ENCODE measurements at regions not wholly inside any gene's neighbourhood (a gene's known extent, or its start where the extent isn't known, plus 50 kb on each side); places are given as distances from the start of the nearest gene placed in this dataset.
"Not testable (repeated sequence)": the region's sequence is repeated elsewhere in the genome, so short reads cannot be mapped to it uniquely, and the experiment has no call there.

GRCh38 chr5:37926732-37927131 is 86.9 kb upstream of the GDNF start:
- Histone ChIP-seq H3K4me2 (ENCODE audit: low read length) (no peak overlapping the region), H3K79me2 (no peaks in the 10 kb centered on the region), H3K27ac (no peak overlapping the region), H3K4me3 (ENCODE audit: low read depth, low read length) (no peak overlapping the region), H3K9me3 (ENCODE audit: control insufficient read depth, low read length) (no peaks in the 10 kb centered on the region), H3K4me1 (no peaks in the 10 kb centered on the region), H3K36me3 (ENCODE audit: control insufficient read depth, insufficient read depth, low read length) (no peaks in the 10 kb centered on the region), H2AFZ (no peak overlapping the region), H3K9ac (no peak overlapping the region), H3K27me3 (ENCODE audit: control insufficient read depth, insufficient read depth, low read length) (no peaks in the 10 kb centered on the region)
- no peak for TF ChIP-seq CTCF (IDR thresholded peaks at IDR 0.05)

GRCh38 chr5:37921452-37921851 is 81.6 kb upstream of the GDNF start:
- no peak overlapping the region for H2AFZ ChIP-seq
- TF ChIP-seq CTCF (IDR thresholded peaks at IDR 0.05), result no peak

GRCh38 chr5:37918424-37918823 is 78.6 kb upstream of the GDNF start:
- Histone ChIP-seq H3K27ac (no peak overlapping the region), H3K4me1 (no peaks in the 10 kb centered on the region), H3K4me3 (ENCODE audit: low read depth, low read length) (no peak overlapping the region), H2AFZ (no peak overlapping the region), H3K79me2 (no peaks in the 10 kb centered on the region), H3K27me3 (ENCODE audit: control insufficient read depth, insufficient read depth, low read length) (no peaks in the 10 kb centered on the region), H3K9me3 (ENCODE audit: control insufficient read depth, low read length) (no peaks in the 10 kb centered on the region), H3K4me2 (ENCODE audit: low read length) (no peak overlapping the region), H3K36me3 (ENCODE audit: control insufficient read depth, insufficient read depth, low read length) (no peaks in the 10 kb centered on the region), H3K9ac (no peak overlapping the region)
- TF ChIP-seq CTCF (IDR thresholded peaks at IDR 0.05), result no peak

More at GRCh38 chr5:37921452-37921851, 81.6 kb upstream of the GDNF start:
- Histone ChIP-seq H3K27me3 (ENCODE audit: control insufficient read depth, insufficient read depth, low read length) (no peaks in the 10 kb centered on the region), H3K9ac (no peak overlapping the region), H3K4me2 (ENCODE audit: low read length) (no peak overlapping the region), H3K79me2 (no peaks in the 10 kb centered on the region), H3K36me3 (ENCODE audit: control insufficient read depth, insufficient read depth, low read length) (no peaks in the 10 kb centered on the region), H3K9me3 (ENCODE audit: control insufficient read depth, low read length) (no peaks in the 10 kb centered on the region), H3K27ac (no peak overlapping the region), H3K4me3 (ENCODE audit: low read depth, low read length) (no peak overlapping the region), H3K4me1 (no peaks in the 10 kb centered on the region)

- no peak overlapping the region for H3K4me3 ChIP-seq (ENCODE audit: low read depth, low read length)
- no peak overlapping the region for H3K4me2 ChIP-seq (ENCODE audit: low read length)
- no peak overlapping the region for H2AFZ ChIP-seq
- no peaks in the 10 kb centered on the region for H3K36me3 ChIP-seq (ENCODE audit: control insufficient read depth, insufficient read depth, low read length)
- H3K9me3 ChIP-seq (ENCODE audit: control insufficient read depth, low read length), result no peaks in the 10 kb centered on the region
- no peaks in the 10 kb centered on the region for H3K79me2 ChIP-seq
- H3K27ac ChIP-seq, result no peak overlapping the region
- TF ChIP-seq CTCF (IDR thresholded peaks at IDR 0.05), result no peak
- H3K4me1 ChIP-seq, result no peaks in the 10 kb centered on the region
- H3K27me3 ChIP-seq (ENCODE audit: control insufficient read depth, insufficient read depth, low read length), result no peaks in the 10 kb centered on the region
- H3K9ac ChIP-seq, result no peak overlapping the region
These were observed 76.7 kb upstream of the GDNF start for GRCh38 chr5:37916525-37916924.

- H3K36me3 ChIP-seq (ENCODE audit: control insufficient read depth, insufficient read depth, low read length), result no peaks in the 10 kb centered on the region
- no peak overlapping the region for H3K4me2 ChIP-seq (ENCODE audit: low read length)
- no peaks in the 10 kb centered on the region for H3K79me2 ChIP-seq
- H3K9me3 ChIP-seq (ENCODE audit: control insufficient read depth, low read length), result no peaks in the 10 kb centered on the region
- no peak overlapping the region for H2AFZ ChIP-seq
- no peak overlapping the region for H3K27ac ChIP-seq
- TF ChIP-seq CTCF (IDR thresholded peaks at IDR 0.05), result no peak
- H3K9ac ChIP-seq, result no peak overlapping the region
- H3K4me1 ChIP-seq, result no peaks in the 10 kb centered on the region
- no peak overlapping the region for H3K4me3 ChIP-seq (ENCODE audit: low read depth, low read length)
- H3K27me3 ChIP-seq (ENCODE audit: control insufficient read depth, insufficient read depth, low read length), result no peaks in the 10 kb centered on the region
These were observed 75.4 kb upstream of the GDNF start for GRCh38 chr5:37915097-37915736.

- H3K27me3 ChIP-seq (ENCODE audit: control insufficient read depth, insufficient read depth, low read length); H3K4me3 ChIP-seq (ENCODE audit: low read depth, low read length); H3K27ac ChIP-seq; H3K4me2 ChIP-seq (ENCODE audit: low read length); H3K4me1 ChIP-seq; H3K9me3 ChIP-seq (ENCODE audit: control insufficient read depth, low read length); H3K9ac ChIP-seq; H3K36me3 ChIP-seq (ENCODE audit: control insufficient read depth, insufficient read depth, low read length); H2AFZ ChIP-seq; H3K79me2 ChIP-seq: not testable (repeated sequence)
These were observed 69.9 kb upstream of the GDNF start for GRCh38 chr5:37909610-37910266.
